SH-SY5Y (cell line): ENCODE measurements at regions not wholly inside any gene's neighbourhood (a gene's known extent, or its start where the extent isn't known, plus 50 kb on each side); places are given as distances from the start of the nearest gene placed in this dataset.
A peak's percentile ranks its signal among the peaks of the same experiment; 100 is the strongest.

Experiments
- GATA2 ChIP-seq: IDR thresholded peaks from 2 replicates; pipeline ENCODE4 v1.6.1; 2011; ENCODE audit warnings: mild to moderate bottlenecking, low read depth, low read length
- GATA3 ChIP-seq: IDR thresholded peaks from 2 replicates; pipeline ENCODE4 v1.6.1; 2011; ENCODE audit warnings: low read depth, mild to moderate bottlenecking, low read length, moderate library complexity

GRCh38 chr1:209162651-209163050 lies 420.9 kb upstream of the CAMK1G start:
- TF ChIP-seq GATA3 (no peak), GATA2 (no peak)

GRCh38 chr1:209168204-209168603 lies 415.3 kb upstream of the CAMK1G start:
- no peak for TF ChIP-seq GATA3
- no peak for TF ChIP-seq GATA2

GRCh38 chr1:209171151-209171550 lies 412.4 kb upstream of the CAMK1G start:
- TF ChIP-seq GATA2 = no peak
- no peak for TF ChIP-seq GATA3

- no peak for TF ChIP-seq GATA3
Measured at GRCh38 chr1:209172286-209172685, 411.2 kb upstream of the CAMK1G start.

- TF ChIP-seq GATA3 (no peak), GATA2 (no peak)
Measured at GRCh38 chr1:209176866-209177430, 406.6 kb upstream of the CAMK1G start.

- no peak for TF ChIP-seq GATA3
- no peak for TF ChIP-seq GATA2
Measured at GRCh38 chr1:209183195-209183594, 400.3 kb upstream of the CAMK1G start.

- TF ChIP-seq GATA2 (no peak), GATA3 (no peak)
Measured at GRCh38 chr1:209187589-209187988, 395.9 kb upstream of the CAMK1G start.

- TF ChIP-seq GATA2 = no peak
- no peak for TF ChIP-seq GATA3
Measured at GRCh38 chr1:209190591-209191261, 392.8 kb upstream of the CAMK1G start.

- TF ChIP-seq GATA3 (no peak), GATA2 (no peak)
Measured at GRCh38 chr1:209191262-209191634, 392.3 kb upstream of the CAMK1G start.

GRCh38 chr1:209196140-209196539 lies 387.4 kb upstream of the CAMK1G start:
- TF ChIP-seq GATA3 (no peak), GATA2 (no peak)

- TF ChIP-seq GATA3 = no peak
- no peak for TF ChIP-seq GATA2
Measured at GRCh38 chr1:209198961-209199750, 384.4 kb upstream of the CAMK1G start.

- TF ChIP-seq GATA2 (no peak), GATA3 (no peak)
Measured at GRCh38 chr1:209199822-209200221, 383.7 kb upstream of the CAMK1G start.

GRCh38 chr1:209202830-209203532 lies 380.5 kb upstream of the CAMK1G start:
- no peak for TF ChIP-seq GATA3
- 0 out of 2 replicates have a peak, but pooled peaks have one; percentile 5 for TF ChIP-seq GATA2

- TF ChIP-seq GATA3 (no peak), GATA2 (no peak)
Measured at GRCh38 chr1:209203533-209203895, 380.0 kb upstream of the CAMK1G start.
